Transverse colon (tissue), 4 donors: ENCODE measurements at regions not wholly inside any gene's neighbourhood (a gene's known extent, or its start where the extent isn't known, plus 50 kb on each side); places are given as distances from the start of the nearest gene placed in this dataset.

ENCODE experiments used
- DNase-seq: peaks from one replicate; pipeline ENCODE4 v3.0.0-alpha.2; 2019
- H3K27ac ChIP-seq, 4 donors: fragments of 200-600 bp; sonication (generic); 2 replicates each; pipeline ENCODE4 v1.5.1; 2016 to 2018; ENCODE audit warnings: inconsistent platforms in 4 of 4
- H3K27me3 ChIP-seq: fragments of 200-600 bp; sonication (generic); 2 replicates; pipeline ENCODE4 v1.5.1; 2017; ENCODE audit warnings: inconsistent platforms
- H3K36me3 ChIP-seq, 4 donors: fragments of 200-600 bp; sonication (generic); 2 replicates each; pipeline ENCODE4 v1.5.1; 2017 to 2019; ENCODE audit warnings: inconsistent platforms in 4 of 4
- H3K4me1 ChIP-seq, 4 donors: fragments of 200-600 bp; sonication (generic); 2 replicates each; pipeline ENCODE4 v1.5.1; 2017 to 2020; ENCODE audit warnings: inconsistent platforms in 4 of 4
- H3K4me3 ChIP-seq, 4 donors: fragments of 200-600 bp; sonication (generic); 1 replicate in 1 of 4; 2 replicates in 3 of 4; pipeline versions ENCODE4 v1.5.1 to v1.6.1; 2017 to 2019; ENCODE audit warnings: inconsistent platforms in 4 of 4
- H3K9me3 ChIP-seq, 2 donors: fragments of 200-600 bp; sonication (generic); 2 replicates each; pipeline ENCODE4 v1.5.1; 2017 to 2019; ENCODE audit warnings: inconsistent platforms in 2 of 2
- EP300 ChIP-seq: sonication (generic); formaldehyde crosslinking; IDR thresholded peaks from one replicate; pipeline ENCODE4 v1.6.1; 2017; ENCODE audit warnings: antibody characterized with exemption, low read depth
- POLR2A ChIP-seq: fragments of 450-650 bp; IDR thresholded peaks from one replicate; pipeline ENCODE4 v1.6.1; 2016; ENCODE audit warnings: antibody characterized with exemption, mild to moderate bottlenecking, moderate library complexity
- POLR2AphosphoS5 ChIP-seq, 3 donors: sonication (generic); formaldehyde crosslinking; IDR thresholded peaks; one replicate each; pipeline ENCODE4 v1.6.1; 2016; ENCODE audit warnings: antibody characterized with exemption in 3 of 3
- WGBS, 2 donors: methylation state at CpG; one replicate each; pipeline ENCODE4 v1.1.5; 2018; ENCODE audit warnings: low coverage in 1 of 2; 5-methylcytosine and 5-hydroxymethylcytosine counted together
- in situ Hi-C, 4 donors: fragments of 200-750 bp; cut with MboI; loops; one replicate each; pipeline versions ENCODE4 v1.15.0 to v1.15.1; 2017; ENCODE audit warnings: low sequenced_read_pairs in 3 of 4, low pct_ligation_motif_present in 1 of 4, low pct_unique_long_range_greater_than_20kb in 1 of 4
- intact Hi-C: fragments of 100-400 bp; cut with DNase I; formaldehyde crosslinking; loops from one replicate; pipeline ENCODE4 v1.15.1; 2023; ENCODE audit warnings: low total_unique reads
- TF ChIP-seq, protein P1 (sequence below), 5 experiments: fragments of 200-600 bp in 3 of 5; fragments of 450-650 bp in 2 of 5; sonication (generic) in 3 of 5; IDR thresholded peaks; 1 replicate in 2 of 5; 2 replicates in 3 of 5; pipeline ENCODE4 v1.5.1; 2016 to 2017; ENCODE audit warnings: antibody characterized with exemption in 5 of 5, inconsistent platforms in 3 of 5, mild to moderate bottlenecking in 2 of 5, moderate library complexity in 1 of 5

DNA sequence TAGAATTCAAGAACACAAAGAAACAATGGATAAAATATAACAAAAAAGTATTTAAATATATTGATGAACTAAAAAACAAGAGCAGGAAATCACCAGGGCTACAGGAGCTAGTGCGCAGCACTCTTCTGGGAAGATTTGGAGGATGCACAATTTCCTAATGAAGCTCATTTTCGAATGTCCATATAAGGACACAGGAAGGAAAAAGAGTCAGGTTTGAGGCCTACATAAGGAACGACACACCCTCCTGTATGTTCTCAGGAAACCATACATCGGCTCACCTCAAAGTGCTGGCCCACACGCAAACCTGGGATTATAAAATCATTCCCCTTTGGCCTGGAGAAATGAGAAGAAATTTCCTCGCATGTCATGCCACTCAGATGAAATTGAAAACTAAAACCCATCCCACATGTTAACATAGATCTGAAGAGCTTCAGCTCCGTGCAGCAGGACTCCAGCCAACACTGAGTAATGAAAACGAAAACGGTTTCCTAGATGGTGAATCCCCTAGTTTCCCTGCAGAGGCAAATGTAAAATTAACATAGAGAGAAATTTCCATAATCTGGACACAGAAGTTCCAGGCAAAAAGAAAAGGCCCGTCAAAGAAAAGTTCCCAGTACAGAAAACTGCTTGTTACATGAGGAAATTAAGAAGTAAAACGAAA lies 825.8 kb downstream of the SOCS6 start:
- H3K36me3 ChIP-seq = no peaks in the 10 kb centered on the region
- in situ Hi-C loops (no loop called here), intact Hi-C loops (no loop called here)
- TF ChIP-seq, protein P1, sequence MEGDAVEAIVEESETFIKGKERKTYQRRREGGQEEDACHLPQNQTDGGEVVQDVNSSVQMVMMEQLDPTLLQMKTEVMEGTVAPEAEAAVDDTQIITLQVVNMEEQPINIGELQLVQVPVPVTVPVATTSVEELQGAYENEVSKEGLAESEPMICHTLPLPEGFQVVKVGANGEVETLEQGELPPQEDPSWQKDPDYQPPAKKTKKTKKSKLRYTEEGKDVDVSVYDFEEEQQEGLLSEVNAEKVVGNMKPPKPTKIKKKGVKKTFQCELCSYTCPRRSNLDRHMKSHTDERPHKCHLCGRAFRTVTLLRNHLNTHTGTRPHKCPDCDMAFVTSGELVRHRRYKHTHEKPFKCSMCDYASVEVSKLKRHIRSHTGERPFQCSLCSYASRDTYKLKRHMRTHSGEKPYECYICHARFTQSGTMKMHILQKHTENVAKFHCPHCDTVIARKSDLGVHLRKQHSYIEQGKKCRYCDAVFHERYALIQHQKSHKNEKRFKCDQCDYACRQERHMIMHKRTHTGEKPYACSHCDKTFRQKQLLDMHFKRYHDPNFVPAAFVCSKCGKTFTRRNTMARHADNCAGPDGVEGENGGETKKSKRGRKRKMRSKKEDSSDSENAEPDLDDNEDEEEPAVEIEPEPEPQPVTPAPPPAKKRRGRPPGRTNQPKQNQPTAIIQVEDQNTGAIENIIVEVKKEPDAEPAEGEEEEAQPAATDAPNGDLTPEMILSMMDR (IDR thresholded peaks at IDR 0.05) = no peak
- no peak overlapping the region for H3K27ac ChIP-seq
- 61 to 77% methylated on average over 7 to 11 of the region's 11 CpGs for WGBS, 2 donors
- H3K4me3 ChIP-seq = no peak overlapping the region
- H3K4me1 ChIP-seq = no peaks in the 10 kb centered on the region
- no peaks in the 10 kb centered on the region for H3K9me3 ChIP-seq
- H3K27me3 ChIP-seq = no peaks in the 10 kb centered on the region
- DNase-seq = no peak

DNA sequence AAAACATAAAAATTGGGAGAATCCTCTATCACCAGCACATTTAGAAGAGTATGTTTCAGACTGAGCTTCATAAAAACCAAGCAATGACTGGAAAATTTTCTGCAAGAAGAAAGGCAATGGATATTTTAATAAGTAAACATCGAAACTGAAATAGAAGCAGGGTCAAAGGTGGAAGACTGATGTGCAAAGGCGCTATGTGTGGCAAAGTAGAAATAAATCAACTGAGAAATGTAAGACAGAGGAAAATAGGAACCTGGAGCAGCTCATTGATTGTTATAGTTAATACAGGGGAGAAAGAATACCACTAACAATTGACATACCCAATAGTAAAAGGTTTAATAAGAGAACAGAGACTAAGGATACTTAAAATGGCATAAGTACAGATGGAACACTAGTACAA lies 818.4 kb downstream of the SOCS6 start:
- intact Hi-C loops = no loop called here
- H3K9me3 ChIP-seq = no peaks in the 10 kb centered on the region
- H3K27me3 ChIP-seq = no peaks in the 10 kb centered on the region
- 36 to 54% methylated on average over 2 of the region's 2 CpGs for WGBS, 2 donors
- DNase-seq = no peak
- no peak overlapping the region for H3K27ac ChIP-seq
- H3K4me1 ChIP-seq = no peaks in the 10 kb centered on the region
- no peak overlapping the region for H3K4me3 ChIP-seq
- TF ChIP-seq, protein P1 (IDR thresholded peaks at IDR 0.05) = no peak
- TF ChIP-seq EP300 (no peak), POLR2A (no peak), POLR2AphosphoS5 (IDR thresholded peaks at IDR 0.05) (no peak)
- in situ Hi-C loops = no loop called here
- no peaks in the 10 kb centered on the region for H3K36me3 ChIP-seq

DNA sequence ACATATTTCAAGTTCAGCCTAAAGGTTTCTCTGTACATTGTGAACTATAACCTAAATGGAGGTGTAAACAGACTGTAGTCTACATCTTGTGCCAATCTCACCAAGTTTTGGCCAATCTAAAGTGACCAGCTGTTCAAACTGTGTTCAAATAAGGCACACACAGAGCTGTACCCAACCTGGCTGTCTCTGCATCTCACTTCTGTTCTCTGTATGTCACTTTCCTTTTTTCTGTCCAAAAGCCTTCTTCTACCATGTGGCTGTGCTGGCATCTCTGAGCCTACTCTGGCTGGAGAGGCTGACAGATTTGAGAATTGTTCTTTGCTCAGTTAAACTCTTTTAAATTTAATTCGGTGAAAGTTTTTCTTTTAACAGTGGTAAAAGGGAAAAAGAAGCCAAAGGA lies 817.9 kb downstream of the SOCS6 start:
- no peak overlapping the region for H3K27ac ChIP-seq

DNA sequence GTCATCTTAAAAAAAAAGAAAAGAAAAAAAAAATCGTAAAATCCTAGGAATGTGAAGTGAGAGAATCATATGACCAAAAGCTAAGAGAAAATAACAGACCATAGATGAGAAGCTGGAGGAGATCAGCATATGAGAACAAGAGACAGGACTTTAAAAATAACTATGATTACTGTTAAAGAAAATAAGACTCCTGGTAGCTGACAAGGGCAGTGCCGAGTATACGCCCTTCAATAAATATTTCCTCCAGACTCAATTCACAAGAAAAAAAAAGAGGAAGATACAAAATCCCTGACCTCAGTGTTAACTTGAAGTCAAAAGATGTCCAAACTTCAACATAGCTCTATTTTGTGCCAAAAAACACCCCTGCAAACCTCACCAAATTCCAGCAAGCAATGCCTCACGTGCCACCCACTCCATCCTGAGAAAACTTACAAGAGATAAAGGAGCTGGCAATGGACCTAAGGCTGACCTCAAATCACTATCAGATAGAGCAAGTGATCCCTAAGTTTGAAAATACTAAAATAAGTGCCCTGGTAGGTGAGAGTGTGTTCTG lies 817.2 kb downstream of the SOCS6 start:
- Histone ChIP-seq H3K27me3 (no peaks in the 10 kb centered on the region), H3K36me3 (no peaks in the 10 kb centered on the region), H3K27ac (no peak overlapping the region), H3K4me3 (no peak overlapping the region), H3K4me1 (no peaks in the 10 kb centered on the region), H3K9me3 (no peaks in the 10 kb centered on the region)
- no peak for DNase-seq
- TF ChIP-seq POLR2AphosphoS5 (IDR thresholded peaks at IDR 0.05) (no peak), POLR2A (no peak)
- TF ChIP-seq, protein P1 (IDR thresholded peaks at IDR 0.05) = no peak
- in situ Hi-C loops (no loop called here), intact Hi-C loops (no loop called here)
- 56 to 57% methylated on average over 3 to 4 of the region's 4 CpGs for WGBS, 2 donors

More for the DNA sequence above, 817.9 kb downstream of the SOCS6 start:
- H3K4me3 ChIP-seq = no peak overlapping the region
- no peaks in the 10 kb centered on the region for H3K27me3 ChIP-seq
- intact Hi-C loops (no loop called here), in situ Hi-C loops (no loop called here)
- 59 to 63% methylated on average over 1 of the region's 1 CpG for WGBS, 2 donors
- H3K36me3 ChIP-seq = no peaks in the 10 kb centered on the region
- TF ChIP-seq EP300 = no peak
- TF ChIP-seq, protein P1 (IDR thresholded peaks at IDR 0.05) = no peak
- no peak for TF ChIP-seq POLR2AphosphoS5 (IDR thresholded peaks at IDR 0.05)
- TF ChIP-seq POLR2A = no peak
- no peaks in the 10 kb centered on the region for H3K9me3 ChIP-seq
- no peaks in the 10 kb centered on the region for H3K4me1 ChIP-seq
- no peak for DNase-seq
